Prostate gland (tissue), 2 donors: ENCODE measurements at regions not wholly inside any gene's neighbourhood (a gene's known extent, or its start where the extent isn't known, plus 50 kb on each side); places are given as distances from the start of the nearest gene placed in this dataset.

ENCODE experiments used
- POLR2AphosphoS5 ChIP-seq: sonication (generic); formaldehyde crosslinking; IDR thresholded peaks from one replicate; pipeline ENCODE4 v1.6.1; 2017; ENCODE audit warnings: antibody characterized with exemption
- TF ChIP-seq, protein P1 (sequence below), 4 experiments: fragments of 200-600 bp in 2 of 4; fragments of 450-650 bp in 2 of 4; sonication (generic) in 2 of 4; IDR thresholded peaks; 1 replicate in 3 of 4; 2 replicates in 1 of 4; pipeline ENCODE4 v1.5.1; 2016 to 2019; ENCODE audit warnings: antibody characterized with exemption in 4 of 4, mild to moderate bottlenecking in 2 of 4, moderate library complexity in 2 of 4

- TF ChIP-seq, protein P1, sequence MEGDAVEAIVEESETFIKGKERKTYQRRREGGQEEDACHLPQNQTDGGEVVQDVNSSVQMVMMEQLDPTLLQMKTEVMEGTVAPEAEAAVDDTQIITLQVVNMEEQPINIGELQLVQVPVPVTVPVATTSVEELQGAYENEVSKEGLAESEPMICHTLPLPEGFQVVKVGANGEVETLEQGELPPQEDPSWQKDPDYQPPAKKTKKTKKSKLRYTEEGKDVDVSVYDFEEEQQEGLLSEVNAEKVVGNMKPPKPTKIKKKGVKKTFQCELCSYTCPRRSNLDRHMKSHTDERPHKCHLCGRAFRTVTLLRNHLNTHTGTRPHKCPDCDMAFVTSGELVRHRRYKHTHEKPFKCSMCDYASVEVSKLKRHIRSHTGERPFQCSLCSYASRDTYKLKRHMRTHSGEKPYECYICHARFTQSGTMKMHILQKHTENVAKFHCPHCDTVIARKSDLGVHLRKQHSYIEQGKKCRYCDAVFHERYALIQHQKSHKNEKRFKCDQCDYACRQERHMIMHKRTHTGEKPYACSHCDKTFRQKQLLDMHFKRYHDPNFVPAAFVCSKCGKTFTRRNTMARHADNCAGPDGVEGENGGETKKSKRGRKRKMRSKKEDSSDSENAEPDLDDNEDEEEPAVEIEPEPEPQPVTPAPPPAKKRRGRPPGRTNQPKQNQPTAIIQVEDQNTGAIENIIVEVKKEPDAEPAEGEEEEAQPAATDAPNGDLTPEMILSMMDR (IDR thresholded peaks at IDR 0.05) = no peak
- TF ChIP-seq POLR2AphosphoS5 = no peak
Observed at GRCh38 chr2:63738019-63738418, 103.7 kb upstream of the UGP2 start.
